AG04449 (cell line): ENCODE measurements at regions not wholly inside any gene's neighbourhood (a gene's known extent, or its start where the extent isn't known, plus 50 kb on each side); places are given as distances from the start of the nearest gene placed in this dataset.

ENCODE experiments used
- CTCF ChIA-PET: fragments of 350-600 bp; formaldehyde crosslinking; extraction: SDS; loops from one replicate; lab custom pipeline; 2021; ENCODE audit warnings: antibody characterized with exemption; lab: Yijun Ruan, JAX
- POLR2A ChIA-PET: fragments of 400-600, 350-600 bp; formaldehyde crosslinking; extraction: SDS; loops from one replicate; lab custom pipeline; 2020; ENCODE audit warnings: antibody characterized with exemption, inconsistent platforms; lab: Yijun Ruan, JAX
- DNase-seq: peaks from one replicate; pipeline ENCODE4 v3.0.0-alpha.2; 2010; ENCODE audit warnings: low read depth, low spot score
- H3K4me3 ChIP-seq: 2 replicates; pipeline ENCODE4 v1.5.1; 2011; ENCODE audit warnings: low read depth, mild to moderate bottlenecking, control low read depth, low read length
- CTCF ChIP-seq: IDR thresholded peaks from one replicate; pipeline ENCODE4 v1.5.1; 2011; ENCODE audit warnings: mild to moderate bottlenecking, moderate library complexity, low read length, control low read depth, inconsistent platforms; ENCODE audit not compliant: insufficient read depth; ENCODE audit errors: missing control alignments

GRCh38 chr4:128582427-128582870 is 227.1 kb upstream of the JADE1 start:
- DNase-seq = no peak
- TF ChIP-seq CTCF = no peak
- H3K4me3 ChIP-seq = no peak overlapping the region
- CTCF ChIA-PET = interaction anchor here (1.5 kb wide), 1 partner anchor 227 kb away, joined by 4 read pairs; the partner anchor contains the start of gene JADE1
- POLR2A ChIA-PET = no interaction called here

- no peak overlapping the region for H3K4me3 ChIP-seq
- POLR2A ChIA-PET = interaction anchor here (0.7 kb wide), 1 partner anchor 108 kb away, joined by 3 read pairs; no protein-coding TSS in a partner anchor
- CTCF ChIA-PET = interaction anchor here (0.8 to 1.6 kb wide), 4 partner anchors 20 to 230 kb away, joined by 3 to 5 read pairs (median 4); partner anchors contain the start of gene JADE1
- no peak for DNase-seq
- TF ChIP-seq CTCF = no peak
Observed at GRCh38 chr4:128579154-128579853, 230.2 kb upstream of the JADE1 start.

- TF ChIP-seq CTCF = peak; percentile 42
- ChIA-PET CTCF (interaction anchor here (0.7 to 3.3 kb wide), 37 partner anchors 11 to 382 kb away, joined by 3 to 26 read pairs (median 5); partner anchors contain the start of gene JADE1), POLR2A (interaction anchor here (0.6 to 0.7 kb wide), 2 partner anchors 236 to 266 kb away, joined by 3 read pairs; no protein-coding TSS in a partner anchor)
- DNase-seq = peak; percentile 34
- no peak overlapping the region for H3K4me3 ChIP-seq
Observed at GRCh38 chr4:128574706-128575105, 234.8 kb upstream of the JADE1 start.

DNA sequence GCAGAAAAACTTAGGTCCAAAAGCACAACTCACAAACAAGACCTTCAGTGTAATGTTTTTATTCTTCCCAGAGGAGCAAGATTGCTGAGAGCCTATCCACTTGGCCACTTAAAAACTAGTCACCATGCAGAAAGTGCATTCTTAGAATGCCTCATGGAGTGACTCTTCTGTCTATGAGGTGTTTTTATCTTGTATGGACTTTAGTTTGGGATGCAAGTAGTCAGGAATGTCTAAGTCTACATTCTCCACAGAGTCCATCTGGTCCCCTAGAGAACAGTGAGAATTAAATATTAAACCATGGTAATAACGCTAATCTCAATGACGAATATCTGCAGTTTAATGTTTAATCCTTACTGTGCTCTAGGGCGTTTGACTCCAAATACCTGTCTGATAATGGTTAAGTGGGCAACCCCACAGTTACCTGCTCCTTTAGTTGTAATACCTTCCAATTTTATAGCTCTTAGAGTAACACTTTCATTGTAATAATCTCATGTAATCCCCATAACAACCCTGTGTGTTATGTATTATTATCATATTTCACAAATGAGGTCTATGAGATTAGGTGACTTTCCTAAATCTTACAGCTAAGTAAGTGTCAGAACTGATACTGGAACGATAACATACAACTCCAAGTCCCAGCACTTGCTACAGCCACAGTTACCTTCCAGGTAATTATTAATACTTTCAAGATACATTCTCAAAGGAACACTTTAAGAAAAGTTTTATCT is 235.6 kb upstream of the JADE1 start:
- no peak for TF ChIP-seq CTCF

GRCh38 chr4:128572778-128573241 is 236.7 kb upstream of the JADE1 start:
- ChIA-PET CTCF (interaction anchor here (1.1 to 3.3 kb wide), 3 partner anchors 11 to 237 kb away, joined by 3 to 21 read pairs (median 15); partner anchors contain the start of gene JADE1), POLR2A (interaction anchor here (1.2 kb wide), 1 partner anchor 239 kb away, joined by 4 read pairs; no protein-coding TSS in a partner anchor)
- DNase-seq = no peak
- H3K4me3 ChIP-seq = no peak overlapping the region
- TF ChIP-seq CTCF = no peak

More for the DNA sequence above, 235.6 kb upstream of the JADE1 start:
- peak; percentile 91 for DNase-seq
- H3K4me3 ChIP-seq = no peak overlapping the region
- POLR2A ChIA-PET = interaction anchor here (0.6 to 1.2 kb wide), 2 partner anchors 236 to 238 kb away, joined by 3 to 4 read pairs; no protein-coding TSS in a partner anchor
- CTCF ChIA-PET = interaction anchor here (0.7 to 3.3 kb wide), 27 partner anchors 11 to 334 kb away, joined by 3 to 26 read pairs (median 5); partner anchors contain the start of gene JADE1
